H7 (cell line): ENCODE measurements at regions not wholly inside any gene's neighbourhood (a gene's known extent, or its start where the extent isn't known, plus 50 kb on each side); places are given as distances from the start of the nearest gene placed in this dataset.
"Not testable (repeated sequence)": the region's sequence is repeated elsewhere in the genome, so short reads cannot be mapped to it uniquely, and the experiment has no call there.

Experiments
- DNase-seq: peaks from one replicate; pipeline ENCODE4 v3.0.0; 2012
- H3K27me3 ChIP-seq: 2 replicates; pipeline ENCODE4 v1.6.0; 2011; ENCODE audit warnings: mild to moderate bottlenecking, low read length; ENCODE audit not compliant: control insufficient read depth, insufficient read depth
- H3K36me3 ChIP-seq: replicated peaks from 2 replicates; pipeline ENCODE4 v1.5.1; 2011; ENCODE audit warnings: low read length; ENCODE audit not compliant: control insufficient read depth, insufficient read depth
- H3K4me3 ChIP-seq: 2 replicates; pipeline ENCODE4 v1.5.1; 2011; ENCODE audit warnings: low read depth, mild to moderate bottlenecking, control low read depth, low read length, moderate library complexity; ENCODE audit not compliant: insufficient read depth

GRCh38 chr18:59067873-59068272 lies 71.8 kb upstream of the SEC11C start:
- H3K27me3 ChIP-seq = no peaks in the 10 kb centered on the region
- no peak overlapping the region for H3K4me3 ChIP-seq
- DNase-seq = peak; percentile 44
- H3K36me3 ChIP-seq = no peaks in the 10 kb centered on the region

- DNase-seq = no peak
- H3K4me3 ChIP-seq = no peak overlapping the region
- H3K27me3 ChIP-seq = no peaks in the 10 kb centered on the region
- H3K36me3 ChIP-seq = no peaks in the 10 kb centered on the region
These were observed 71.2 kb upstream of the SEC11C start for GRCh38 chr18:59068276-59069071.

GRCh38 chr18:59070181-59070912 lies 69.3 kb upstream of the SEC11C start:
- H3K4me3 ChIP-seq = no peak overlapping the region
- peak; percentile 84 for DNase-seq
- no peaks in the 10 kb centered on the region for H3K27me3 ChIP-seq
- H3K36me3 ChIP-seq = no peaks in the 10 kb centered on the region

GRCh38 chr18:59072727-59073421 lies 66.8 kb upstream of the SEC11C start:
- no peak for DNase-seq
- Histone ChIP-seq H3K27me3 (no peaks in the 10 kb centered on the region), H3K4me3 (no peak overlapping the region), H3K36me3 (no peaks in the 10 kb centered on the region)

GRCh38 chr18:59075923-59076322 lies 63.8 kb upstream of the SEC11C start:
- H3K27me3 ChIP-seq = no peaks in the 10 kb centered on the region
- no peak for DNase-seq

GRCh38 chr18:59079264-59079663 lies 60.4 kb upstream of the SEC11C start:
- Histone ChIP-seq H3K36me3 (no peaks in the 10 kb centered on the region), H3K27me3 (no peaks in the 10 kb centered on the region), H3K4me3 (no peak overlapping the region)
- DNase-seq = no peak

More at GRCh38 chr18:59075923-59076322, 63.8 kb upstream of the SEC11C start:
- no peak overlapping the region for H3K4me3 ChIP-seq
- no peaks in the 10 kb centered on the region for H3K36me3 ChIP-seq

GRCh38 chr18:59079687-59080501 lies 59.8 kb upstream of the SEC11C start:
- DNase-seq, H3K4me3 ChIP-seq, H3K27me3 ChIP-seq, H3K36me3 ChIP-seq: not testable (repeated sequence)

- no peak for DNase-seq
- no peaks in the 10 kb centered on the region for H3K36me3 ChIP-seq
- no peaks in the 10 kb centered on the region for H3K27me3 ChIP-seq
- H3K4me3 ChIP-seq = no peak overlapping the region
These were observed 56.4 kb upstream of the SEC11C start for GRCh38 chr18:59083136-59083818.

- H3K4me3 ChIP-seq = no peak overlapping the region
- no peaks in the 10 kb centered on the region for H3K27me3 ChIP-seq
- no peak for DNase-seq
- H3K36me3 ChIP-seq = no peaks in the 10 kb centered on the region
These were observed 54.4 kb upstream of the SEC11C start for GRCh38 chr18:59085126-59085794.

GRCh38 chr18:59085797-59086196 lies 53.9 kb upstream of the SEC11C start:
- Histone ChIP-seq H3K36me3 (no peaks in the 10 kb centered on the region), H3K4me3 (no peak overlapping the region)
- DNase-seq = no peak

GRCh38 chr18:59086522-59086921 lies 53.2 kb upstream of the SEC11C start:
- Histone ChIP-seq H3K27me3 (no peaks in the 10 kb centered on the region), H3K4me3 (no peak overlapping the region), H3K36me3 (no peaks in the 10 kb centered on the region)
- DNase-seq = no peak

More at GRCh38 chr18:59085797-59086196, 53.9 kb upstream of the SEC11C start:
- H3K27me3 ChIP-seq = no peaks in the 10 kb centered on the region

GRCh38 chr18:59087391-59087790 lies 52.3 kb upstream of the SEC11C start:
- Histone ChIP-seq H3K4me3 (no peak overlapping the region), H3K36me3 (no peaks in the 10 kb centered on the region), H3K27me3 (no peaks in the 10 kb centered on the region)
- no peak for DNase-seq
